Esophagus mucosa (tissue), 1 donor: ENCODE measurements at regions not wholly inside any gene's neighbourhood (a gene's known extent, or its start where the extent isn't known, plus 50 kb on each side); places are given as distances from the start of the nearest gene placed in this dataset.
"Not testable (repeated sequence)": the region's sequence is repeated elsewhere in the genome, so short reads cannot be mapped to it uniquely, and the experiment has no call there.

Experiments
- ATAC-seq: fragments of 200-7000 bp; cut with Tn5 transposase; one replicate; pipeline ENCODE4 v1.9.1; 2020
- donor health status: DM: yes; HTN: yes; CAD: no.

DNA sequence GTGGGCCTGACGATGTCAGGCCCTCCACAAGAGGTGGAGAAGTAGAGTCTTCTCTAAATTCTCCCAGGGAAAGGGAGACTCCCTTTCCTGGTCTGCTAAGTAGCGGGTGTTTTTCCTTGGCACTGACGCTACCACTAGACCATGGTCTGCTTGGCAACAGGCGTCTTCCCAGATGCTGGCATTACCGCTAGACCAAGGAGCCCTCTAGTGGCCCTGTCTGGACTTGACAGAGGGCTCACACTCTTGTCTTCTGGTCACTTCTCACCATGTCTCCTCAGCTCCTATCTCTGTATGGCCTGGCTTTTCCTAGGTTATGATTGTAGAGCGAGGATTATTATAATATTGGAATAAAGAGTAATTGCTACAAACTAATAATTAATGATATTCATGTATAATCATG is 51.1 kb upstream of the RASSF6 start:
- ATAC-seq, result not testable (repeated sequence)

DNA sequence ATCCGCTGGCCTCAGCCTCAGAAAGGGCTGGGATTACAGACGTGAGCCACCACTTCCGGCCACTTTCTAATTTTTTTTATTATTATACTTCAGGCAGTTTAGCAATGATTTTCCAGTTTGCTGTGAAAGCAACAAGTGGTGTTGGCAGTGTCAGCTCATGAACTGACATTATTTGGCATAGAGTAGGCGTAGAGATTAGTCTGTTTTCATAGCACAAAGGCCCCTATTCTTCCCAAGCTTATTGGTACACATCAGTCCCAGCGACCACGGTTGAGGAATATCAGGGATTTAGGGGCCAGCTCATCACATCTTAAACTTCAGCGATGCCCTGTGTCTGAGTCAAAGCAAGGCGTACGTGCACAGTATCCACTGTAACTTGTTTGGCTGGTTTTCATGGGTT is 53.0 kb upstream of the RASSF6 start:
- peak; percentile 84 for ATAC-seq

DNA sequence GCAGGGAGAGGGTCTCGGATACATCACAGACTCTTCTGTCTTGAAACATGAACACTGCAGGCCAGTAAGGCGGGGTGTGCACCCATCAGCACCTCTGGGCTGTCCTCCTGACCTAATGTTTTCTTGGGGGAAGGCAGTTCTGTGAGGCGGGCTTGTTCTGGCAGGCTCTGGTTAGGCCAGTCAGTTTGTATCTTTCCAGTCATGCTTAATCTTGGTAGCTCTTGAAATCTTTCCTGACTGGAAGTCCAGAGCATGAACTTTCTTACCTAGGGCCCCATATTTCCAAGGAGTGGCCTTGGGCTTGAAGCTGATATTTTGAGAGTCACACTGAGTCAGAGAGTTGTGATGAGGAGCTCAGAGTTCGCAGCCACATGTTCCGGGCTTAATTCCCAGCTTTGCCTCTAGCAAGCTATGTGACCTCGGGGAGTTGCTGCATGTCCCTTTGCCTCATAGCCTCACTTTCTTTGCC is 54.2 kb upstream of the RASSF6 start:
- peak; percentile 73 for ATAC-seq

DNA sequence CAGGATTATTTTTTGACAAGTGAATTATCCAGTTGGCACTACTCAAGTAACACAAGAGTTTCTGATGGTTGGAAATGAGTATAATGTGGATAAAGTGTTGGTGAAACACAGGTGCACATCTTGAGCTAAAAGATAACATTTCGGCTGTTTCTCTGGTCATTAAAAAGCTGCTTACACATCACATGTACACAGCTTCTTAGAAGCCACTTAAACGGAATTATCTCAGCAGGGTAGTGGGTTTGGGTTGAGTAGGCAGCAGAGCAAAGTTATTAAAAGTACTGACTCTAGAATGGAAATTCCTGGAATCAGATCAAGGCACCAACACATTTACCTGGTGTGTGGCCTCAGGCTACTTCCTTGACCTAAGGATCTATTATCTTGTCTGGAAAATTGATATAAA is 55.4 kb upstream of the RASSF6 start:
- no peak for ATAC-seq

DNA sequence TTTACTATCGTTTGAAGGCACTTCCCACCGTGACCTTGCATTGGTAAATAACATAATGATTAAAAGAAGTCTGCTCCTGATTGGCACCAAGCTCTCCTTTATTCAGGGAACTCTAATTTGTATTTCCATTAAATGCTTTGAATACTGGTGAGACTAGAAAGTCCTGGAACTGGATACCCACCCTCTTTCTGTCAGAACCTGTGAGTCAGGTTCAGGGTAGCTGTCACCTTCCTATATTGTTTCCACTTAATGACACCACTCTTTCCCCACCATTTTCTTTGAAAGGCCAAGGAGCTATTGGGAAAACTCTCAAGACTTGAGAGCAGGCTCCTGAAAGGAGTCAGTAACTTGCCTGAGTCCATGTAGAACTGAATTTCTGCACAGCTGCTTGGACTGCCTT is 55.9 kb upstream of the RASSF6 start:
- ATAC-seq, result peak; percentile 42

DNA sequence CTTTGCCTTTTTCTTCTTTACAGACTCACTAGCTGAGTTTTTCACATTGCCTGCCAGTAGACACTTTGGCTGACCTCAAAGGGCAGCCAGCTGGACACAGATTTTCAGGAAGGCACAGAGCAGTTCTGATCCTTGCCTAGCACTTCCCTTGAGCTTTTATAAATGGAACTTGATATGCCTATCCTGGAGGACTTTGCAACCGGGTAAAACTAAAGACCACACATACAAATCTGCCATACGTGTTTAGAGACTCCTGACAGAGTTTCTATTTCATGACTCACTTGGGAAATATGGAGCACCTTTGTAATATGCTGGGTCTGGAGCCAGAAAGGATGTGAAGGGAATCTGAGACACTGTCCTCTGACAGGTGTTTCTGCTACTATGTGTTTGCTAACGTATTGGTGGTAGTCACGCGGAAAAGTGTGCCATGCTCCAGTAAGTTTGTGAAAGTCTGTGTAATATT is 56.7 kb upstream of the RASSF6 start:
- peak; percentile 81 for ATAC-seq

DNA sequence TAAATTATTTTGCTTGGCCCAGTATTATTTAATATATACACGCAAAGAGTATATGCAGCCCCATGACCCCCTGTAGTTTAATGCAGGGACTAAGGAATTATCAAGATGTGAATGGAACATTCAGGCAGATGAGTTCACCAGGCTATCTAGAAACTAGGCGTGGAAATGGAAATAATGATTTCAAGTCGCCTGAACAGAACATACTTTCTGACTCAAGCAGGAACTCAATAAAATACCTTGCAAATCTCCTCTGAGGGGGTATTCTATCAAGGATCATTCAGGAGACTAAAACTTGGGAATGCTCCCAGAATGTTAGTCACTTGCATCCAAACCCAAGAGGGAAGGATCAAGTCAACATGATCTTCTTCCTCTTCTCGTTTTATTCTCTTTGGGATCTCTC is 59.6 kb upstream of the RASSF6 start:
- no peak for ATAC-seq

DNA sequence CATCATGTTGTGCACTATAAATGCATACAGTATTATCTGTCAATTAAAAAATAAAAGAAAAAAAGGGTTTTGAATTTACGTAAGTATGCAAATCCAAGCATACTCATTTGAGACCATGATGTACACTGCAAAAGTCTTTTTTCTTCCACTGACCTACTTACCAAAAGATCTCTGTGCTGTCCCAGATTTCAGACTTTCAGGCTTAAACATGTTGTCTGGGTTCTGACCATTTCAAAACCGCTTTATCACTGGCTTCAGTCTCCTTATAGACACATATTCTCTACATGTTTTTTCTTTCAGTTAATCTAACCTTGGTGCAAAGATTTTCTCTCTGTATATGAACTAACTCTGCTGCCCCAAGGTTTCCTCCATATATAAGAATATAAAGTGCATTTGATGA is 58.6 kb upstream of the CXCL8 start:
- no peak for ATAC-seq

DNA sequence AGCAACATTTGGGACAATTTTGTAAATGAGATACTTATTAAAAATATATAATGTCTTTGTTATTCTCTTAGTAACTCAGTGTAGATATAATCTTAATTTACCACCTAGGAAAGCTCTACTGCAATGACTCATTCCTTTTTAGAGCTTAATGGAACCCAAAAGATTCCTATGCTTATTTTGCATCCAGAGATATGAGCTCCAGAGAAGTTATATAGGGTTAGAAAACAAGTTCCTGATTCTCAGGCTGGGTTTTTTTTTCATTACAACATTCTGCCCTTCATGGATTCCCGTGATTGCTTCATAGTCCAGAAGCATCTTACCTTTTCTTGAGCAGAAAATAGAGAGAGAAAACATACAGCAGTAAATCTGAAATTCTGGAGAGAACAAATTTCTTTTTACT is 57.9 kb upstream of the CXCL8 start:
- peak; percentile 6 for ATAC-seq

DNA sequence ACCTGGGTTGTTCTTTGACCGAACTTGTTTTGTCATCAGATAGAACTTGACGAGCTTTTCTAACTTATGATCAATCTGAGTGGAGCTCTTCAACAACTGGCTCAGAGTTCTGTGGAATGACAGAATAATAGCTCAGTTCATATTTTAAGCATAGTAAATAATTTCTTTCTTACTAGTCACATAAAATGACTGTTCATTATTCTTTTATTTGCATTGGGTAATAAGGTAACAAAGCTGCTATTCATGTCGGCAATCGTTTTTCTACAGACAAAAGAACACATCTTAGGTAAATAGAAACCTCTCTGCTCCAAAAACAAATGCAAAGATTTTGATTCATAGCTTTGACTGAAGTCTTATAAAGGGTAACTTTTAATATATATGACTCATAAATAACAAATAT is 57.3 kb upstream of the CXCL8 start:
- ATAC-seq, result peak; percentile 83

DNA sequence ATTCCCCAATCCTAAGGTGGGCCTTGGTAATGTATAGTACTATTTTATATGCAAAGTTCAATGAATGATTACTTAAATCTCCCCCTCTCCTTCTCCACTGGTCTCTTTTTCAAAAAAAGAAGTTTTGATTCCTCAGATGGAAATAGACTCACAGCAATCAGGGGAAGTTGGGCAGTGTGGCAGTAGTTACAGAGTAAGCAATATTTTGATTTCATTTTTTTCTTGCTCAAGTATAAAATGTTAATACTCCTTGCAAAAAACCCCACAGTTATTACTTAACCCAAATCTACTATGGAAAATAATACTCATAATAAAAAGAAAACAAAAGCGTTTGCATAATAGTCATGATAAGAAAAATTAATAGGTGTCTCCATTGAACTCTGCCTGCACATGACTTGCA is 56.9 kb upstream of the CXCL8 start:
- ATAC-seq, result no peak

DNA sequence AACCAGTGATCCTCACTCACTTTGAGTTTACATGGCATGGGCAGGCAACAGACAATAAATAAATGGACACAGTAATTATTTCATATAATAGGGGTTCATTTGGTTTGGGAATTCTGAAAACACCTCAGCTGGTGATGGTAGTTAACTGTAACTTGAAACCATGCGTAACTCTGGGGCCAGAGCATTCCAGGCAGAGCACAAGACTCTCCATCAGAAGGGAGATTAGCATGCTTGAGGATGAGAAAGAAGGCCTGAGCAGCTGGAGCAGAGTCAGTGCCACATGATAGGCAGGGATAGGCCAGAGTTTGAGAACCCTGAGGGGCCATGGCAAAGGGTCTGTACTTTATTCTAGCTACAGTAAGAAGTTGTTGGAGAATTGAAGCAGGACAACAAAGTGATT is 56.3 kb upstream of the CXCL8 start:
- no peak for ATAC-seq

DNA sequence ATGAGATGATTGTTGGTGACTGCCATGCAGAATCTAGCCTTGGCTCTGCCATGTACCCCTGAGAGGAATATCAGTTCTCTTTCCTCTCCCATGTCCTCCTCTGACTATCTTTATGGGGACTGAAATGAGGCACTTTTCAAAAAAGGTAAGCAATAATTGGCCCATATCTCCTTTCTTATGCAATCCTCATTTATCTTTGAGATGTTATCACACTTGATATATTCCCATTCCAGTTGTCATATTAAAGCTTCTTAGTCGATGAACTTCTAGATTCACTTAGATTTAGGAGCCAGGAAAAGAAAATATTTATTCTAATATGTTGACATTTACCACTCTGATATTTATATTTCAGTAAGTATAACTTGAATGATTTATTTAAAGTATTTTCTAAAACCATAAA is 55.3 kb upstream of the CXCL8 start:
- ATAC-seq, result no peak

DNA sequence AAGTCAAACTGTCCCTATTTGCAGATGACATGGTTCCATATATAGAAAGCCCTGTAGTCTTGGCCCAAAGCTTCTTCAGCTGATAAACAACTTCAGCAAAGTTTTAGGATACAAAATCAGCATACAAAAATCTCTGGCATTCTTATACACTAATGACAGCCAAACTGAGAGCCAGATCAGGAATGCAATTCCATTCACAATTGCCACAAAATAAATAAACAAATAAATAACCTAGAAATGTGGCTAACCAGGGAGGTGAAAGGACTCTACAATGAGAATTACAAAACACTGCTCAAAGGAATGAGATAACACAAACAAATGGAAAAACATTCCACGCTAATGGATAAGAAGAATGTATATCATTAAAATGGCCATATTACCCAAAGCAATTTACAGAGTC is 52.9 kb upstream of the CXCL8 start:
- no peak for ATAC-seq

DNA sequence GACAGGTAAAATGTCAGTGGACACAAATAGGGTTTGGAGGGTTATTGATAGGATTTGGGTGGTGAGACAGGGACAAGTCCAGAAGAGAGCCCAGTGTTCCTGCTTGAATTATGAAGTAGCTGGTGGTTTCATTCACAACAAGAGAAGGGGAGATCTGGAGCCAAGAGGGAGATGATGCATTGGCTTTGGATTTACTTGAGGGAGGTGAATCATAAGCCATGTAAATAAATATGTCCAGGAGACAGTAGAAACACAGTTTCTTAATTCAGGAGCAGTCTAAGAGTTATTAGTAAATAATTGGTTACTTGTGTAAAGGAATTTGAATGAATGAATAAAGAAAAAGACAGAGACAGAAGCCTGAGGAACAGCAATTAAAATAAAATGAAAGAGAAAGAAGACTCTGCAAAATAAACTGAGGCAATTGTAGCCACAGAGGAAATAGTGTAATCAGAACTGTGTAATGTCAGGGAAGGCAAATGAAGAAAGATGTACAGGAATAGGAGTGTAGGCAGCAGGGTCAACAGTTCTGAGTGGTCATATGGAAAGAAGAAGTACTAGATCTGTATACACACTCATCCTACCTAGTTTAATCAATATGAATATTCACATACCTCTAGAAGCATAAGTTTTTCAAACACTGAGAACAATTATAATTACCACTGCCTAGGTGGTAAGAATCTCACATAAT is 50.2 kb upstream of the CXCL8 start:
- ATAC-seq, result peak; percentile 33
